Common myeloid progenitor, CD34-positive (primary cell): ENCODE measurements at regions not wholly inside any gene's neighbourhood (a gene's known extent, or its start where the extent isn't known, plus 50 kb on each side); places are given as distances from the start of the nearest gene placed in this dataset.

Experiments used
- CTCF ChIA-PET: fragments of 350-600 bp; sonication (Branson Sonifier 250); formaldehyde crosslinking; loops from one replicate; lab custom pipeline; 2021; ENCODE audit warnings: antibody characterized with exemption; lab: Charles Lee
- POLR2A ChIA-PET: fragments of 350-600 bp; sonication (Branson Sonifier 250); formaldehyde crosslinking; loops from one replicate; lab custom pipeline; 2021; ENCODE audit warnings: antibody characterized with exemption; lab: Charles Lee
- DNase-seq, 3 donors: peaks; one replicate each; pipeline versions ENCODE4 v3.0.0 to v3.0.0-alpha.2; 2013
- H3K27ac ChIP-seq, 2 experiments: 1 replicate in 1 of 2; 2 replicates in 1 of 2; pipeline ENCODE4 v1.7.0; 2013; ENCODE audit warnings: inconsistent platforms in 2 of 2, low read length in 2 of 2, mild to moderate bottlenecking in 2 of 2, low read depth in 1 of 2, moderate library complexity in 1 of 2; ENCODE audit not compliant: severe bottlenecking in 2 of 2, insufficient read depth in 1 of 2, poor library complexity in 1 of 2
- H3K27me3 ChIP-seq, 5 experiments: replicated peaks in 2 of 5; 1 replicate in 3 of 5; 2 replicates in 2 of 5; pipeline versions ENCODE4 v1.6.1 to v1.7.0; 2013; ENCODE audit warnings: low read length in 4 of 5, mild to moderate bottlenecking in 2 of 5, moderate library complexity in 2 of 5, inconsistent platforms in 1 of 5; ENCODE audit not compliant: insufficient read depth in 5 of 5, control insufficient read depth in 4 of 5
- H3K36me3 ChIP-seq, 4 experiments: 1 replicate in 2 of 4; 2 replicates in 2 of 4; pipeline versions ENCODE4 v1.6.1 to v1.7.0; 2013; ENCODE audit warnings: low read length in 3 of 4, control low read depth in 1 of 4, mild to moderate bottlenecking in 1 of 4; ENCODE audit not compliant: control insufficient read depth in 4 of 4, insufficient read depth in 4 of 4
- H3K4me1 ChIP-seq, 4 experiments: 1 replicate in 3 of 4; 2 replicates in 1 of 4; pipeline versions ENCODE4 v1.6.1 to v1.7.1; 2013; ENCODE audit warnings: low read length in 3 of 4, mild to moderate bottlenecking in 3 of 4, control low read depth in 1 of 4, inconsistent platforms in 1 of 4, moderate library complexity in 1 of 4; ENCODE audit not compliant: control insufficient read depth in 4 of 4, insufficient read depth in 4 of 4; ENCODE audit errors: control extremely low read depth in 1 of 4
- H3K4me3 ChIP-seq, 7 experiments: 1 replicate in 4 of 7; 2 replicates in 3 of 7; pipeline versions ENCODE4 v1.5.1 to v1.7.0; 2013; ENCODE audit warnings: mild to moderate bottlenecking in 7 of 7, low read length in 6 of 7, moderate library complexity in 6 of 7, inconsistent platforms in 2 of 7, low read depth in 2 of 7, control low read depth in 1 of 7; ENCODE audit not compliant: insufficient read depth in 4 of 7, control insufficient read depth in 1 of 7; ENCODE audit errors: extremely low read depth in 1 of 7
- H3K9me3 ChIP-seq, 5 experiments: 1 replicate in 4 of 5; 2 replicates in 1 of 5; pipeline versions ENCODE4 v1.6.1 to v1.7.1; 2013; ENCODE audit warnings: low read length in 4 of 5, mild to moderate bottlenecking in 2 of 5, inconsistent platforms in 1 of 5, low read depth in 1 of 5, moderate library complexity in 1 of 5; ENCODE audit not compliant: control insufficient read depth in 4 of 5, insufficient read depth in 2 of 5; ENCODE audit errors: control extremely low read depth in 1 of 5
- WGBS: methylation state at CpG from one replicate; pipeline ENCODE4 v1.1.5; 2013; ENCODE audit not compliant: insufficient coverage; 5-methylcytosine and 5-hydroxymethylcytosine counted together

- no CpG with 5 or more reads among the region's 1 CpG for WGBS
- Histone ChIP-seq H3K27ac (no peak overlapping the region), H3K4me1 (peaks cover 0 to 5% (median 3%) of the 10 kb centered on the region in 4 experiments), H3K9me3 (no peaks in the 10 kb centered on the region), H3K4me3 (no peak overlapping the region), H3K27me3 (no peaks in the 10 kb centered on the region), H3K36me3 (no peaks in the 10 kb centered on the region)
- no peak for DNase-seq
- CTCF ChIA-PET = interaction anchor here (0.6 to 1.9 kb wide), 8 partner anchors 9 to 281 kb away, joined by 3 to 5 read pairs (median 3); no protein-coding TSS in a partner anchor
- POLR2A ChIA-PET = no interaction called here
These were observed 113.7 kb downstream of the TNFAIP3 start for GRCh38 chr6:137980777-137981176.

GRCh38 chr6:137981758-137982157 is 114.7 kb downstream of the TNFAIP3 start:
- no peaks in the 10 kb centered on the region for H3K9me3 ChIP-seq
- no peaks in the 10 kb centered on the region for H3K36me3 ChIP-seq
- ChIA-PET POLR2A (no interaction called here), CTCF (interaction anchor here (1.2 to 1.9 kb wide), 4 partner anchors 19 to 282 kb away, joined by 4 to 5 read pairs (median 5); no protein-coding TSS in a partner anchor)
- H3K27ac ChIP-seq = no peak overlapping the region
- H3K4me1 ChIP-seq = no peaks in the 10 kb centered on the region
- no CpG with 5 or more reads among the region's 3 CpGs for WGBS
- no peak overlapping the region for H3K4me3 ChIP-seq
- no peaks in the 10 kb centered on the region for H3K27me3 ChIP-seq
- no peak for DNase-seq

GRCh38 chr6:137982418-137983189 is 115.5 kb downstream of the TNFAIP3 start:
- Histone ChIP-seq H3K4me1 (no peaks in the 10 kb centered on the region), H3K27ac (no peak overlapping the region), H3K9me3 (no peaks in the 10 kb centered on the region), H3K4me3 (no peak overlapping the region), H3K27me3 (no peaks in the 10 kb centered on the region), H3K36me3 (no peaks in the 10 kb centered on the region)
- no peak for DNase-seq
- 70% methylated on average over 10 of the region's 12 CpGs for WGBS
- CTCF ChIA-PET = interaction anchor here (0.6 to 1.9 kb wide), 3 partner anchors 18 to 1137 kb away, joined by 3 to 5 read pairs (median 4); no protein-coding TSS in a partner anchor
- POLR2A ChIA-PET = no interaction called here

- Histone ChIP-seq H3K27me3 (no peaks in the 10 kb centered on the region), H3K4me1 (no peaks in the 10 kb centered on the region), H3K27ac (no peak overlapping the region), H3K4me3 (no peak overlapping the region), H3K9me3 (no peaks in the 10 kb centered on the region), H3K36me3 (no peaks in the 10 kb centered on the region)
- no peak for DNase-seq
- WGBS = 96% methylated on average over 4 of the region's 5 CpGs
- POLR2A ChIA-PET = no interaction called here
- CTCF ChIA-PET = no interaction called here
These were observed 116.2 kb downstream of the TNFAIP3 start for GRCh38 chr6:137983269-137983668.

GRCh38 chr6:137989664-137990063 is 117.6 kb downstream of the PERP start:
- Histone ChIP-seq H3K27ac (no peak overlapping the region), H3K9me3 (no peaks in the 10 kb centered on the region), H3K4me3 (no peak overlapping the region), H3K36me3 (no peaks in the 10 kb centered on the region), H3K4me1 (no peaks in the 10 kb centered on the region), H3K27me3 (no peaks in the 10 kb centered on the region)
- CTCF ChIA-PET = interaction anchor here (1.0 to 2.6 kb wide), 4 partner anchors 9 to 18 kb away, joined by 3 to 10 read pairs (median 4); no protein-coding TSS in a partner anchor
- POLR2A ChIA-PET = no interaction called here
- DNase-seq = no peak
- 100% methylated on average over 3 of the region's 4 CpGs for WGBS

GRCh38 chr6:137995371-137995770 is 111.8 kb downstream of the PERP start:
- H3K9me3 ChIP-seq = peaks cover 0 to 8% (median 3%) of the 10 kb centered on the region in 5 experiments
- no peak overlapping the region for H3K27ac ChIP-seq
- H3K27me3 ChIP-seq = no peaks in the 10 kb centered on the region
- 75% methylated on average over 1 of the region's 1 CpG for WGBS
- H3K4me1 ChIP-seq = no peaks in the 10 kb centered on the region
- CTCF ChIA-PET = interaction anchor here (1.6 kb wide), 1 partner anchor 9 kb away, joined by 4 read pairs; no protein-coding TSS in a partner anchor
- DNase-seq = no peak
- no peak overlapping the region for H3K4me3 ChIP-seq
- POLR2A ChIA-PET = no interaction called here
- no peaks in the 10 kb centered on the region for H3K36me3 ChIP-seq

- Histone ChIP-seq H3K27ac (no peak overlapping the region), H3K9me3 (peaks cover 0 to 8% (median 3%) of the 10 kb centered on the region in 5 experiments), H3K36me3 (no peaks in the 10 kb centered on the region), H3K4me3 (no peak overlapping the region), H3K27me3 (peaks cover 0 to 3% (median 0%) of the 10 kb centered on the region in 5 experiments), H3K4me1 (no peaks in the 10 kb centered on the region)
- ChIA-PET CTCF (no interaction called here), POLR2A (no interaction called here)
- 83% methylated on average over 1 of the region's 4 CpGs for WGBS
- DNase-seq = no peak
These were observed 108.7 kb downstream of the PERP start for GRCh38 chr6:137998461-137999019.
